Ovary (tissue), 7 donors: ENCODE measurements at regions not wholly inside any gene's neighbourhood (a gene's known extent, or its start where the extent isn't known, plus 50 kb on each side); places are given as distances from the start of the nearest gene placed in this dataset.

ENCODE experiments used
- DNase-seq, 5 donors: peaks; one replicate each; pipeline ENCODE4 v3.0.0-alpha.2; 2019 to 2020
- H3K27ac ChIP-seq, 2 donors: fragments of 200-600 bp; one replicate each; pipeline versions ENCODE4 v1.5.1 to v1.8.0; 2019 to 2022
- H3K27me3 ChIP-seq: fragments of 200-600 bp; one replicate; pipeline ENCODE4 v1.8.0; 2022
- H3K36me3 ChIP-seq: fragments of 200-600 bp; sonication (generic); one replicate; pipeline ENCODE4 v1.5.1; 2019
- H3K4me1 ChIP-seq: one replicate; pipeline ENCODE4 v1.8.1; 2013; ENCODE audit warnings: mild to moderate bottlenecking, moderate library complexity; ENCODE audit not compliant: insufficient read depth
- H3K4me3 ChIP-seq: fragments of 200-600 bp; sonication (generic); one replicate; pipeline ENCODE4 v1.5.1; 2017
- H3K9me3 ChIP-seq, 2 donors: fragments of 200-600 bp in 1 of 2; sonication (generic) in 1 of 2; one replicate each; pipeline versions ENCODE4 v1.5.1 to v1.8.1; 2013 to 2019; ENCODE audit warnings: mild to moderate bottlenecking in 1 of 2, moderate library complexity in 1 of 2
- CTCF ChIP-seq, 3 donors: fragments of 450-650 bp in 2 of 3; fragments of 200-600 bp in 1 of 3; IDR thresholded peaks; one replicate each; pipeline versions ENCODE4 v1.5.1 to v1.8.0; 2016 to 2022; ENCODE audit warnings: antibody characterized with exemption in 3 of 3, mild to moderate bottlenecking in 1 of 3
- EP300 ChIP-seq: sonication (generic); formaldehyde crosslinking; IDR thresholded peaks from one replicate; pipeline ENCODE4 v1.6.1; 2017; ENCODE audit warnings: antibody characterized with exemption
- POLR2A ChIP-seq: fragments of 450-650 bp; IDR thresholded peaks from one replicate; pipeline ENCODE4 v1.6.1; 2017; ENCODE audit warnings: antibody characterized with exemption, mild to moderate bottlenecking, moderate library complexity
- WGBS, 3 donors: extraction: QIAGEN DNeasy Blood & Tissue Kit in 1 of 3; methylation state at CpG; one replicate each; pipeline versions ENCODE4 v1.1.5 to v1.1.7; 2013 to 2017; 5-methylcytosine and 5-hydroxymethylcytosine counted together
- intact Hi-C, 4 donors: fragments of 100-400 bp; cut with DNase I; formaldehyde crosslinking; loops; one replicate each; pipeline versions ENCODE4 v1.11.0 to v1.15.1; 2022 to 2023
- donor health status: DM: no; HTN: no; CAD: no; lungs with moderate emphysema.
- donor health status: DM: no; HTN: no; CAD: no.
- donor health status: Bipolar disorder and iron deficiency.
- donor health status: DM: no; HTN: no; CAD: no.
- donor health status: DM: yes; HTN: yes; CAD: no.

- 93 to 96% (median 94%) methylated on average over 16 of the region's 16 CpGs for WGBS, 3 donors
- TF ChIP-seq EP300 (no peak), POLR2A (no peak), CTCF (IDR thresholded peaks at IDR 0.05) (no peak)
- DNase-seq = no peak
- no peaks in the 10 kb centered on the region for H3K4me1 ChIP-seq
- H3K27ac ChIP-seq = no peak overlapping the region
- no peaks in the 10 kb centered on the region for H3K27me3 ChIP-seq
- intact Hi-C loops = no loop called here
- H3K36me3 ChIP-seq = no peaks in the 10 kb centered on the region
- H3K9me3 ChIP-seq = no peaks in the 10 kb centered on the region
- H3K4me3 ChIP-seq = no peak overlapping the region
Measured at GRCh38 chr18:60003610-60004185, 103.9 kb downstream of the PMAIP1 start.

GRCh38 chr18:59996370-59996966 is 96.7 kb downstream of the PMAIP1 start:
- no peak overlapping the region for H3K27ac ChIP-seq
- 17 to 18% (median 18%) methylated on average over 5 of the region's 5 CpGs for WGBS, 3 donors
- DNase-seq = no peak
- H3K9me3 ChIP-seq = no peaks in the 10 kb centered on the region
- H3K4me1 ChIP-seq = no peaks in the 10 kb centered on the region
- no peaks in the 10 kb centered on the region for H3K36me3 ChIP-seq
- no peak overlapping the region for H3K4me3 ChIP-seq
- intact Hi-C loops = loop anchor here in 1 of 4 donors (5.0 kb wide), 1 partner anchor 556 kb away; no protein-coding TSS in a partner anchor
- H3K27me3 ChIP-seq = no peaks in the 10 kb centered on the region
- TF ChIP-seq CTCF (IDR thresholded peaks at IDR 0.05) (no peak), POLR2A (no peak), EP300 (no peak)

GRCh38 chr18:59994357-59994756 is 94.6 kb downstream of the PMAIP1 start:
- Histone ChIP-seq H3K4me1 (no peaks in the 10 kb centered on the region), H3K4me3 (no peak overlapping the region), H3K9me3 (no peaks in the 10 kb centered on the region), H3K36me3 (no peaks in the 10 kb centered on the region), H3K27ac (no peak overlapping the region), H3K27me3 (no peaks in the 10 kb centered on the region)
- 25 to 29% (median 26%) methylated on average over 1 of the region's 1 CpG for WGBS, 3 donors
- no peak for DNase-seq
- intact Hi-C loops = no loop called here
- no peak for TF ChIP-seq EP300
- no peak for TF ChIP-seq CTCF (IDR thresholded peaks at IDR 0.05)
- no peak for TF ChIP-seq POLR2A

- H3K27ac ChIP-seq = no peak overlapping the region
- intact Hi-C loops = no loop called here
- H3K36me3 ChIP-seq = no peaks in the 10 kb centered on the region
- no peaks in the 10 kb centered on the region for H3K4me1 ChIP-seq
- no peaks in the 10 kb centered on the region for H3K9me3 ChIP-seq
- H3K4me3 ChIP-seq = no peak overlapping the region
- 79 to 83% (median 79%) methylated on average over 5 of the region's 5 CpGs for WGBS, 3 donors
- TF ChIP-seq CTCF (IDR thresholded peaks at IDR 0.05) (no peak), EP300 (no peak), POLR2A (no peak)
- H3K27me3 ChIP-seq = no peaks in the 10 kb centered on the region
- DNase-seq = no peak
Measured at GRCh38 chr18:59993560-59993959, 93.8 kb downstream of the PMAIP1 start.
